NCI-H2227 treated with DMSO at 0.1 percent for 48 hours (cell line): ENCODE measurements at regions not wholly inside any gene's neighbourhood (a gene's known extent, or its start where the extent isn't known, plus 50 kb on each side); places are given as distances from the start of the nearest gene placed in this dataset.
"Not testable (repeated sequence)": the region's sequence is repeated elsewhere in the genome, so short reads cannot be mapped to it uniquely, and the experiment has no call there.

ENCODE experiments used
- DNase-seq: peaks from one replicate; lab custom pipeline; 2025; lab: John Stamatoyannopoulos, UW

- DNase-seq: no peak
Measured at GRCh38 chr3:72278349-72279067, 493.6 kb upstream of the PROK2 start.

DNA sequence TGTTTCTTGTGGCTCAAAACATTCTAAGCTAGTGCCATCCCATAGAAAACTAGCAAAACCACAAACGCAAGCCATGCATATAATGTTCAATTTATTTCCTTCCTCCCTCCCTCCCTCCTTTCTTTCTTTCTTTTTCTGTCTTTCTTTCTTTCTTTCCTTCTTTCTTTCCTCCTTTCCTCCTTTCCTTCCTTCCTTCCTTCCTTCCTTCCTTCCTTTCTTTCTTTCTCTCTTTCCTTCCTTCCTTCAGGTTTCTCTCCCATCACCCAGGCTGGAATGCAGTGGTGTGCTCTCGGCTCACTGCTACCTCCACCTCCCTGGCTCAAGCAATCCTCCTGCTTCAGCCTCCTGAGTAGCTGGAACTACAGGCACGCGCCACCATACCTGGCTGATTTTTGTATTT is 492.8 kb upstream of the PROK2 start:
- DNase-seq: no peak

DNA sequence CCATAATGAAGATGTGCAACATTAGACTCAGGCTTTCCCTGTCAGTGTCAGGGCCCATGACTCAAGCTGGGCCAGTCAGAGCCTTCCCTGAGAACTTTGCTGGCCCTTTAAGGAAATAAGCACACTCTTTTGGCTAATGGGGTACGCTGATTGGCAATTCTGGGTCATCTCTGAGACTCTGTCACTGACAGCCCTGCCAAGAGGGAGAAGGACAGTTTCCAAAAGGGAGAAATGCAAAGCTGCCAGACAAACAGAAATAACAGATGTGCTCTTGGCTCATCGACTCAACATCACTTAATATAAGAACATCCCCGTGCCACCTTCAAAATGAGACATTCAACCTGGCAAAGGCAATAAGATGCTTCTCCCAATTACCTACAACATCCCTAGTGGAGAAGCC is 491.9 kb upstream of the PROK2 start:
- no peak for DNase-seq

- no peak for DNase-seq
Measured at GRCh38 chr3:72275331-72275751, 490.4 kb upstream of the PROK2 start.

GRCh38 chr3:72274493-72275330 is 489.8 kb upstream of the PROK2 start:
- DNase-seq: no peak

DNA sequence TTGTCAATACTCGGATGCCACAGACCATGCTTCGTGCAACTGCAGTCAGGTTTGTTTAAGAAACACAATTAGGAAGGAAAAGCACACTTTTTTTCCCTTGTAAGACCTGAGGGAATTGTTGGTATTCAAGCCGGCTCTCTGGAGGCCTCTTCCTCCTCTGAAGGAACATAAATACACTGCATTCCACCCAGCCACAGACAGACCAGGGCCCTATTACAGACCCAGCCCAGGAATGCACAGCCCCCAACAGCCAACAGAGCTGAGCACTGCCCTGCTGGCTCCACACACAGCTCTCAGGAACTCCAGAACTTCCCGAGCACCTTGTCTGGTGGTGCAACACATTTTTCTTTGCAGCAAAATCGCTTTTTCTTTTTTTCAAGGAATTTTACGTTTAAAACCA is 488.7 kb upstream of the PROK2 start:
- no peak for DNase-seq

GRCh38 chr3:72272356-72272755 is 487.4 kb upstream of the PROK2 start:
- no peak for DNase-seq

DNA sequence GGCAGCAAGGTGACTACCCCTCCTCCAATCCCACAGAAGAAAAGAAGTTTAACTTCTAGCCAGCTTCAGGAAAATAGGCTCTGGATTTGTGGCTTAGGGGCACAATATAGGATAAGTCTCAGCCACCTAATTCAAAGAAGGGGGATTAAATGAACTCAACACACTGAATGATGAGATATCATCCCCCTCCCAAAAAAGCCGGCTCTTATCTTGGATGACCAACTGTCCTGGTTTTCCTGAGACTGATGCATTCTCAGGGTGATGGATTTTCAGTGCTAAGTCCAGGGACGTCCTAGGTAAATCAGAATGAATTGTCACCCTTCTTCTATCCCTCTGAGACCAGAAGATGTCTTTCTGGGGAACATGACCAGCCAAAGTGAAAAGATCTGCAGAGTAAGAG is 487.0 kb upstream of the PROK2 start:
- DNase-seq: no peak

- DNase-seq: no peak
Measured at GRCh38 chr3:72271216-72271615, 486.3 kb upstream of the PROK2 start.

DNA sequence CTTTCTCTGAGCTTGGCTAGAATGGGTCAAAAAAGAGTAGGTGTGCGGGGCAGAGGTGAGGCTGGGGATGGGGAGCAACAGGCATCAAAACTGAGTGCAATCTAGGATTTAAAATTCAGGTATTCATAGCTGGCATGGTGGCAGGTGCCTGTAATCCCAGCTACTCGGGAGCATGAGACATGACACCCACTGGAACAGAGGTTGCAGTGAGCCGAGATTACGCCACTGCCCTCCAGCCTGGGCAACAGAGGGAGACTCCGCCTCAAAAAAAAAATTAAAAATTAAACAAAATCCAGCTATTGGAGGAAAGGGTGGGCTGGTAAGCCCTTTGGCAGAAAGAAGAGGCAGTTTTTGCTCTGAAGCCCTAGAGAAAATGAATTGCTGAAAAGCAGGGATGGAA is 485.8 kb upstream of the PROK2 start:
- DNase-seq: no peak

DNA sequence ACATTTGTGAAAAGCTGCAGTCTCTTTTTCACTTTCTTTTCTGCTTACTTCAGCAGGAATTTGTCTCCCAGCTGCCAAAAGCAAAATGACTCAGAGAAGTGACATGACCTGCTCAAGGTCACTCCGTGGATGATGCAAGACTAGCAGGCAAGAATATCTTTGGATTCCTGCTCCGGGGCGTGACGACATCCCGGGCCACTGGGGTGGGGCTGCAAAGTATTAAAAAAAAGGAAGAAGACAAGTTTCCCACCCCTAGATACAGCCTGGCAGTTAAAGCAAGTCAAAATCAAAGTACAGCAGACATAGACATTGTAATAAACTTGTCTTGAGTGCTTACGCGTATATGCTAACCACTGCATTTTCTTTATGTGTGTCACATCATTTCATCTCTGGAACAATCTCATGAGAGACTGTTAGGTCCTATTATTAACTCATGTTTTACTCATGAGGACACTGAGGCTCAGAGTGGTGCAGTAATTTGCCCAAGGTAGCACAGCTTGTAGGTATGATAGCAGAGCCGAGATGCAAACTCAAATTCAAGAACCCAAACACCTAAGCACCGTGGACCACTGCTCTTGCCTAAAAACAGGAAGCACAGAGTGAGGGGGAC is 485.2 kb upstream of the PROK2 start:
- DNase-seq: no peak

DNA sequence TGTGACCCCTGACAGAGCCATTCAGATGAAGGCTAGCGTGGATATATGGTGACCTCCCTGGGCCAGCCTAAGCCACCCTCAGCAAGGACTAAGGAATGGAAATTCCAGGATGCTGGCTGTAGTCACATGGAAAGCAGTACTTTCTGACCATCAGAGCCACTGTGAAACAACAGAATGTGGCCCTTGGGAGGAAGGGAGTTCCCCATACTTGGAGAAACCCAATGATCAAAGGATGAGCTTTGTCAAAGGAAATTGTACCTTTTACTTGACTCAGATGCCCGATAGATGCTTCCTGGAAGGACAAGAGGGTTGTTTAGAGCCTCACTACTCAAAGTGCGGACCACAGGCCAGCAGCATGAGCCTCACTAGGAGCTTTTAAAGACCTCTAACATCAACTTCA is 484.5 kb upstream of the PROK2 start:
- no peak for DNase-seq

DNA sequence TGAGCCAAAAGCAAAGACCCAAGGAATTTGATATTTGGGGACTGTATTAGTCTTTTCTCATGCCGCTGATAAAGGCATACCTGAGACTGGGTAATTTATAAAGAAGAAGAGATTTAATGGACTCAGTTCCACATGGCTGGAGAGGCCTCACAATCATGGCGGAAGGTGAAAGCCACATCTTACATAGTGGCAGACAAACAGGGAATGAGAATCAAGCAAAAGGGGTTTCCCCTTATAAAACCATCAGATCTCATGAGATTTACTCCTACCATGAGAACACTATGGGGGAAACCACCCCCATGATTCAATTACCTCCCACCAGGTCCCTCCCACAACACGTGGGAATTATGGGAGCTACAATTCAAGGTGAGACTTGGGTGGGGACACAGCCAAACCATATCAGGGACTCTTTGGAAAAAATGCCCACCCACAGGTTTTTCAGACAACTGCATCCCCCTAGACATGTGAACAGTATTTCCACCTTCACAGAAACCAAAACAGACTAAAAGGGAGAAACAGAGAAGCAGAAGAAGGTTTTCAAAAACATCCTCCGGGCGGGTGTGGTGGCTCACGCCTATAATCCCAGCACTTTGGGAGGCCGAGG is 482.1 kb upstream of the PROK2 start:
- not testable (repeated sequence) for DNase-seq

- no peak for DNase-seq
Measured at GRCh38 chr3:72266016-72266370, 481.0 kb upstream of the PROK2 start.

GRCh38 chr3:72265256-72266015 is 480.5 kb upstream of the PROK2 start:
- DNase-seq: no peak

DNA sequence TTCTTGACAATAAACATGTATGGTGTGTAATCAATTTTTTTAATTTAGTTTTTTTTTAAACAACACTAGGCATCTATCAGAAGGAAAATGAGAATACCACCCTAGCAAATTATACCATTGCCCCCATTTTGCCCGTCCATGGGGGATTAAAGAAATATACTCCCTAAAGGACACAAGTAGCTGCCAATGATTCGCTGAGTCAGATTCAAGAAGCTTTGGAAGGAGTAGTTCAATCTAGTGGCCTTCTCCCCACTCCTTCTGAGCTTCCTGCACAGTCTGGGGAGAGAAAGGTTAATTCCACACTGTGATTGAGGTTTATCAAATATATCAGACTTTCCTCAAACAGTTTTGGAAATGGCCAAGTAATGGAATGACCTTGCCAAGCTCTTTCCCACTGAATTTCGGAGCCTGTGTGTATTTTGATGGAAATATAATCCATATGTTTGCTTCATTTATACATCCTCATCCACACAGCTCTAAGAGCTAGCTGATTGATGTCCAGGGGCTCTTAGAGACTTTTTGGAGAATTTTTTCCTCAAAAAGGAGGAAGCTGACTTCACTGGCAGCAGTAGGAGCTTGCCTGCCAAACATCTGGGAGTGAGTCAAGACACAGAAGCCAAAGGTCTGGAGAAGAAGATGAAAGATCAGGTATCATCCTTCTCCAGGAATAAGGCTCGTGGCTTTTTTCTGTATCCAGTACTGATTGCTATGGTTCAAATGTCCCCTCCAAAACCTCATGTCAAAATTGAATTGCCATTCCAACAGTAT is 478.5 kb upstream of the PROK2 start:
- DNase-seq: no peak

DNA sequence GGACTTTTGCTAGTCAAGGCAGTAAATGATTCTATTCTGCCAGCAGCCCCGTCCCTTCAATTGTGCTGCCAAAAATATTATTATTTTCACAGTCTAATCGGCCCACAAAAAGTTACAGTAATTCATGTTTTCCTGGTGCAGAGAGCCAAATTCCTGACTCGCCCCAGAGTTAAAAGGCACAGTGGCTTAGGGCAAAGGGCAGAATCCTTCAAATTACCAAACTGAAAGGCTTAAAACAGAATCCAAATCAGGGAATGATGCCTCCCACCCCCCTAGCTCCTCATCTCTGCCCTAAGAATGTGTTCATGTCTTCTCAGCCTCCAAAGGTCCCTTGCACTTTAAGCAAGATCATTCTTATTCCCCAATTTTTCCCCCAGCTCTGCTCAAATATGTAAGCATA is 477.8 kb upstream of the PROK2 start:
- DNase-seq: no peak

DNA sequence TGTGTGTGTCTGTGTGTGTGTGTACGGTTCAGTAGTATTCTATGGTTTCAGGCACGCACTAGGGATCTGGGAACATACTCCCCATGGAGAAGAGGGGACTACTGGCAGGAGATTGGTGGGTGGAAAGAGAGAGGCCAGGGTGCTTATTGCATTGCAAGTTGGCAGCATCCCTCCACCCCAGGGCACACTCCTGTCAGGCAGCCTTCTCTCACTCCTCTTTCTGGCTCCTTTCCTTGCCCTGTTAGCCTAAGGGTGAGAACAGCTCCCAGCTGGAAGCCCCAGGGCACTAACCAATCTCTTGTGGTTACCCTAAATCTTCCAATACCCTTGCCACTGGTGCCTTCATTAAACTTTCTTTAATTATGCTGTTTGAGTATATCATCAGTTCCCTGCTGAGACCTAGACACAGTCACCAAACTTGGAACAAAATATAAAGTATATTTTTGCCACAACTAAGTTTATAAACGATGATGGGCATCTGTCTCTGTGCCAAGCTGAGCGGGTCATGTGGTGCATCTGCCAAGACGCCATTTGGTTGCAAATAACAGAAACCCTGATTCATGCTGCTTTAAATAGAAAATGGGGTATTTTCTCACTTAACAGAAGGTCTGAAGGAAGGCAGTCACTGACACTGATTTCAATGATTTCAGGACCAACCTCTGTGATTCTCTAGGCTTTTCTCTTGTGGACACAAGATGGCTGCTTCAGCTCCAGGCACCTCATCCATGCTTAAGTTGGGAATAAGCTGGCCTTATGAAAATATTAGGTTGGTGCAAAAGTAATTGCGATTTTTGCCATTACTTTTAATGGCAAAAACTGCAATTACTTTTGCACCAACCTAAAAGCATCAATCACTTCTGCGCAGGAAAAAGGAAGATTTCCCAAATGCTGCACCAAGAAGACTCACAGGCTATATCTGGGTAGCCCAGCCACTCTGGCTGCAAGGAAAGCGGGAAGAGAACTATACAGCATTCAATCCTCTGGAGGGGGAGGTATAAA is 476.9 kb upstream of the PROK2 start:
- no peak for DNase-seq

DNA sequence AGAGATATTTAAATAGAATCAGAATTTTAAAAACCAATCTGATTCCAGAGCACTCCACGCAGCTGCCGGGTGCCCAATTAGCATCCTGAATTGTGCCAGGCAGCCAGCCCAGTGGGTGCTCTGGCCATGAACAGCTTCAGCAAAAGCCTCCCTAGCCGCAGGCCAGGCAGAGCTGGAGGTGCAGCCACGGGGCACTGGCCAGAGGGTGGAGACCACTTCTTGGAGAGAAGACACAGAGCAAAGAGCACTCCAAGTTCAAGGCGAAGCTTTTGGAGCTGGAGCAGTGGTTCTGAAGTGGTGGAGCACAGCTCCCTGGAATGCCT is 475.6 kb upstream of the PROK2 start:
- DNase-seq: no peak
